ENCODE measurements at regions not wholly inside any gene's neighbourhood (a gene's known extent, or its start where the extent isn't known, plus 50 kb on each side); places are given as distances from the start of the nearest gene placed in this dataset.

DNA sequence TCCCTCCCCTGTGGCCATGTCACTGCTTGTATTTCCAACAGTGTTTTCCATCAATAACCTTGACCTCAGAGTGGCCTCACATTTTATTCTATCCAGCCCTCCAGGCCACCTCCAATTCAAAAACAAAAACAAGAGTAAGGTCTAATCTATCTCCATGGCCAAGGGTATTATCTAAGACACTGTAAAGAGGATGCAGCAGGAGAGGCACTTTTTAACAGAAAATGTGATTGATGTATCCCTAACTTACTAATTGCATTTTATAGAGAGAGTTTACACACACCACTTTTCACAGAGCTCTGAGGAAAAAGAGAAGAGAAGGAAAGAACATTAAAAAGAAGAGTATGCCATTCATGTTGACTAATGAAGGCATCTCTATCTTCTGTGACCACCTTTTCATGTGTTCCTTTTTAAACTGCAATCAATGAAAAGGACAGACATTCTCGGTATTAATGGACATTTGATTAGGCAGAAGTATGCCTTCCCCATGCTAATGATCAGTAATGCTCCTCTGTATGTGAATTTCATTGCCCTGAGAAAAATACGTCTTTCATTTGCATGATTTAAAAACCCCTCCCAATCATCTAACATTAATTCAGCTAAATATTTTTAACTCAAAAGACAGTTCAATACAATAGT, 653.3 kb upstream of the POU3F3 start:
- Histone ChIP-seq H3K36me3 (no peaks in the 10 kb centered on the region), H3K4me3 (no peak overlapping the region), H3K27ac (no peak overlapping the region), H3K27me3 (replicated peaks; ENCODE audit: insufficient read depth) (no peaks in the 10 kb centered on the region), H3K9me3 (no peaks in the 10 kb centered on the region), H3K4me1 (ENCODE audit: control insufficient read depth in 1 of 2, low read depth in 2 of 2) (no peaks in the 10 kb centered on the region)
- ATAC-seq (ENCODE audit: insufficient number of reproducible peaks, low FRiP score, low read depth) (no peak), DNase-seq (ENCODE audit: low spot score) (no peak)
- TF ChIP-seq, protein P1, sequence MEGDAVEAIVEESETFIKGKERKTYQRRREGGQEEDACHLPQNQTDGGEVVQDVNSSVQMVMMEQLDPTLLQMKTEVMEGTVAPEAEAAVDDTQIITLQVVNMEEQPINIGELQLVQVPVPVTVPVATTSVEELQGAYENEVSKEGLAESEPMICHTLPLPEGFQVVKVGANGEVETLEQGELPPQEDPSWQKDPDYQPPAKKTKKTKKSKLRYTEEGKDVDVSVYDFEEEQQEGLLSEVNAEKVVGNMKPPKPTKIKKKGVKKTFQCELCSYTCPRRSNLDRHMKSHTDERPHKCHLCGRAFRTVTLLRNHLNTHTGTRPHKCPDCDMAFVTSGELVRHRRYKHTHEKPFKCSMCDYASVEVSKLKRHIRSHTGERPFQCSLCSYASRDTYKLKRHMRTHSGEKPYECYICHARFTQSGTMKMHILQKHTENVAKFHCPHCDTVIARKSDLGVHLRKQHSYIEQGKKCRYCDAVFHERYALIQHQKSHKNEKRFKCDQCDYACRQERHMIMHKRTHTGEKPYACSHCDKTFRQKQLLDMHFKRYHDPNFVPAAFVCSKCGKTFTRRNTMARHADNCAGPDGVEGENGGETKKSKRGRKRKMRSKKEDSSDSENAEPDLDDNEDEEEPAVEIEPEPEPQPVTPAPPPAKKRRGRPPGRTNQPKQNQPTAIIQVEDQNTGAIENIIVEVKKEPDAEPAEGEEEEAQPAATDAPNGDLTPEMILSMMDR (IDR thresholded peaks at IDR 0.05) = no peak

DNA sequence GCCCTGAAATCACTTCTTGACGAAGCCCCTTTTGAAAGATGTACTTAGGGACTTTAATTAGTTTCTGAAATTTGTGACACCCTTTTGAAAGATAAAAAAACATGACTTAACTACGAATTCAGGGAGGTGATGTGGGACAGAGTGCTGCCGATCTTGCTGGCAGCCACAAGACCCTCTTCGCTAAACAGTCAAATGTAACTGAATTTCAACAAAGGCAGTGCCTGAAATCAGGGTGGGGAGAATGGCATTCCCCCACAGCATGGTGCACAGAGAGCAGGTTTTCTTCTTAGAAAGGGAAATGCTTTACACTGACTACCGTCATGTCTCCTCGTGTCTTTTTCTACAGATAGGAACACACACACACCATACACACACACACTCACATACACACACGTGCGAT, 640.2 kb upstream of the POU3F3 start:
- TF ChIP-seq, protein P1 (IDR thresholded peaks at IDR 0.05) = no peak
- Histone ChIP-seq H3K27ac (no peak overlapping the region), H3K4me1 (ENCODE audit: control insufficient read depth in 1 of 2, low read depth in 2 of 2) (no peaks in the 10 kb centered on the region), H3K9me3 (no peaks in the 10 kb centered on the region), H3K27me3 (replicated peaks; ENCODE audit: insufficient read depth) (no peaks in the 10 kb centered on the region), H3K4me3 (no peak overlapping the region), H3K36me3 (no peaks in the 10 kb centered on the region)
- DNase-seq (ENCODE audit: low spot score) = no peak
- no peak for ATAC-seq (ENCODE audit: insufficient number of reproducible peaks, low FRiP score, low read depth)

DNA sequence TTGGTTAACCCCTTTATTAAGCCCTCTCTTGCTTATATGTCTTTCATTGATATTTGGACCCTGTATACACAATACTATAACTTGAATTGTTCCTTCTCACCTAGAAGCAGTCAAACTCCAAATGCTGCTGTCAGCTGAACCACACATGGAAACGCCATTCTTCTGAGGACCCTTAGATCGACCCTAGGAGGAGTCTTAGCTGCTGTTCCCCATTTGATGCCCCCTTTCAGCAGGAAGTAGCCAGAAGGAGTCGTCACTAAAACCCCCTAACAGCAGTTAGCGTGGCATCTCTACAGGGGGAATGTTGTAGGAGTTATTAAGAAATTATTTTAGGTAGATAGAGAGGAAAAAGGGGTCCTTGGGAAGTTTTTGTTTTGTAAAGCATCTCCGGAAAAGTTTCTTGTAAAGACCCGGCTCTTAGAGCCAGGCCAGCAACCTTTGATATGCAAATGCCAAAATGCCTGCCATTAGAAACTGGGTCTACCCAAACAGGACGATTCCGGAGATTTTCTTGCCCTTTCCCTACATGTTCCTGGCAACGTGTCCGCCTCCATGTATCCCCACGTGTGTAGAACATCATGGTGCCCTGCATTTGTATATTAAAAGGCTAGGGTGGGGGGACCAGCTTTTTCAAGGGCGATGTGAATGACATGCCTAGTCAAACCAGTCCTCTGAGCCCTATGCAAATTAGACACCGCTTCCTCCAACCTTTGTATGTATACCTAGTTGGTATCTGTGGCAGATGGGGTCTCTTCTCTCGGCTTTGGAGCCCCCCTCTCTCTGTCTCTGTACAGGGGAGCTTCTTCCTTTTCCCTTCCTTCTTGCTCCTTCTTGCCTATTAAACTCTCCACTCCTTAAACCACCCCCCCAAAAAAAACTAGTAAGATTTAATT, 638.4 kb upstream of the POU3F3 start:
- H3K27ac ChIP-seq = no peak overlapping the region
- DNase-seq (ENCODE audit: low spot score) = no peak
- no peaks in the 10 kb centered on the region for H3K27me3 ChIP-seq (replicated peaks; ENCODE audit: insufficient read depth)
- TF ChIP-seq, protein P1 (IDR thresholded peaks at IDR 0.05) = no peak
- no peaks in the 10 kb centered on the region for H3K36me3 ChIP-seq
- no peaks in the 10 kb centered on the region for H3K4me1 ChIP-seq (ENCODE audit: control insufficient read depth in 1 of 2, low read depth in 2 of 2)
- no peaks in the 10 kb centered on the region for H3K9me3 ChIP-seq
- no peak overlapping the region for H3K4me3 ChIP-seq
- no peak for ATAC-seq (ENCODE audit: insufficient number of reproducible peaks, low FRiP score, low read depth)

DNA sequence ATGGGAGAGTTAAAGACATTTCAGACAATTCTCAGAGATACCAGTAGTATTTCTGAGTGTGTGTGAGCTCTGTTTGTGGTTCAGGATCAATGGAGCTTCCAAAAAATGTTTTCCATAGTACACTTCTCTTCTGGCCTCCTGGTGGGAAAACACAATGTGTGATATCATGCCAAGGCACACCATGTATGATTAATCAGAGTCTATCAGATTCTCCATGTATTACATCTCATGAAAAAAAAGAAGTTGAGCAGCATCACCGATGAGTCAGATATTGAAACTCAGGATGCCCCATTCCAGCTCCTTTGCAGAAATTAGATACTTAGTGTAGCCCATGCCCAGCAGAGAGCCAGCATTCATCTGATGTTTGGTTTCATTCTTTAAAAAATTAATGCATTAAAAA, 620.3 kb upstream of the POU3F3 start:
- H3K27ac ChIP-seq = no peak overlapping the region
- no peaks in the 10 kb centered on the region for H3K36me3 ChIP-seq
- TF ChIP-seq, protein P1 (IDR thresholded peaks at IDR 0.05) = no peak
- H3K4me3 ChIP-seq = no peak overlapping the region
- ATAC-seq (ENCODE audit: insufficient number of reproducible peaks, low FRiP score, low read depth) (no peak), DNase-seq (ENCODE audit: low spot score) (no peak)
- H3K9me3 ChIP-seq = no peaks in the 10 kb centered on the region
- no peaks in the 10 kb centered on the region for H3K27me3 ChIP-seq (replicated peaks; ENCODE audit: insufficient read depth)
- no peaks in the 10 kb centered on the region for H3K4me1 ChIP-seq (ENCODE audit: control insufficient read depth in 1 of 2, low read depth in 2 of 2)

DNA sequence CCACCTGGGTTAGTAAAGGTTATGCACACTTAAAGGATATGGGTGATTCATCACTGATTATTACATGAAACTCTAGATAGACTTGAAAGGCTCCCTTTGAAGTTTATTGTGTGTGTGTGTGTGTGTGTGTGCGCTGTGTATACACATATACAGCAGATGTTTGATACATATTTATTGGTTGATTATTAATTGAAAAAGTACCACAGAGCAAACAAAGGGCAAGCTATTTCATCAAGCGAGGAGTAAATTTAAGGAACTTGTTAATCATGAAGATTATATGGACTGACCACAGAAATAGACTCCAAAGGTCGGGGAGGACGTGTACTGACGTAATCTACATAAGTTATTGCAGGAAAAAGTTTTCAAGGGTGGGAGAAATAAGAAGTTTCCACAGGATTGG, 617.4 kb upstream of the POU3F3 start:
- TF ChIP-seq, protein P1 (IDR thresholded peaks at IDR 0.05) = no peak
- Histone ChIP-seq H3K27me3 (replicated peaks; ENCODE audit: insufficient read depth) (no peaks in the 10 kb centered on the region), H3K36me3 (no peaks in the 10 kb centered on the region), H3K4me1 (ENCODE audit: control insufficient read depth in 1 of 2, low read depth in 2 of 2) (no peaks in the 10 kb centered on the region), H3K9me3 (no peaks in the 10 kb centered on the region), H3K27ac (no peak overlapping the region), H3K4me3 (no peak overlapping the region)
- DNase-seq (ENCODE audit: low spot score) = no peak
- no peak for ATAC-seq (ENCODE audit: insufficient number of reproducible peaks, low FRiP score, low read depth)

All from thoracic aorta (tissue), 2 donors.